ENCODE measurements at regions not wholly inside any gene's neighbourhood (a gene's known extent, or its start where the extent isn't known, plus 50 kb on each side); places are given as distances from the start of the nearest gene placed in this dataset.
"Not testable (repeated sequence)": the region's sequence is repeated elsewhere in the genome, so short reads cannot be mapped to it uniquely, and the experiment has no call there.

GRCh38 chr3:72657666-72658065 is 190.6 kb downstream of the SHQ1 start:
- intact Hi-C loops (cut with DNase I; ENCODE audit: low total_unique reads) = no loop called here
- Histone ChIP-seq H3K27me3 (peaks cover 0 to 23% of the 10 kb centered on the region in 2 donors), H3K4me1 (peaks cover 0 to 25% (median 22%) of the 10 kb centered on the region in 4 donors), H3K27ac (no peak overlapping the region), H3K9me3 (no peaks in the 10 kb centered on the region), H3K36me3 (no peaks in the 10 kb centered on the region), H3K4me3 (no peak overlapping the region)
- no peak for DNase-seq
- no peak for TF ChIP-seq CTCF (IDR thresholded peaks at IDR 0.05)

GRCh38 chr3:72655723-72656122 is 192.5 kb downstream of the SHQ1 start:
- Histone ChIP-seq H3K36me3 (no peaks in the 10 kb centered on the region), H3K27me3 (peaks cover 0 to 23% of the 10 kb centered on the region in 2 donors), H3K4me3 (no peak overlapping the region), H3K27ac (no peak overlapping the region), H3K4me1 (peaks cover 0 to 17% (median 15%) of the 10 kb centered on the region in 4 donors), H3K9me3 (no peaks in the 10 kb centered on the region)
- TF ChIP-seq CTCF (IDR thresholded peaks at IDR 0.05) = no peak
- intact Hi-C loops (cut with DNase I; ENCODE audit: low total_unique reads) = no loop called here
- DNase-seq = no peak

GRCh38 chr3:72655131-72655551 is 193.1 kb downstream of the SHQ1 start:
- H3K36me3 ChIP-seq = no peaks in the 10 kb centered on the region
- intact Hi-C loops (cut with DNase I; ENCODE audit: low total_unique reads) = no loop called here
- H3K27me3 ChIP-seq = peaks cover 0 to 23% of the 10 kb centered on the region in 2 donors
- no peak overlapping the region for H3K27ac ChIP-seq
- no peak overlapping the region for H3K4me3 ChIP-seq
- no peak for TF ChIP-seq CTCF (IDR thresholded peaks at IDR 0.05)
- DNase-seq = no peak
- peaks cover 0 to 11% (median 10%) of the 10 kb centered on the region in 4 donors for H3K4me1 ChIP-seq
- no peaks in the 10 kb centered on the region for H3K9me3 ChIP-seq

- no peak overlapping the region for H3K4me3 ChIP-seq
- peaks cover 0 to 23% of the 10 kb centered on the region in 2 donors for H3K27me3 ChIP-seq
- no peak for TF ChIP-seq CTCF (IDR thresholded peaks at IDR 0.05)
- H3K27ac ChIP-seq = no peak overlapping the region
- no peak for DNase-seq
- intact Hi-C loops (cut with DNase I; ENCODE audit: low total_unique reads) = no loop called here
- peaks cover 0 to 11% (median 8%) of the 10 kb centered on the region in 4 donors for H3K4me1 ChIP-seq
- H3K9me3 ChIP-seq = no peaks in the 10 kb centered on the region
- H3K36me3 ChIP-seq = no peaks in the 10 kb centered on the region
Observed at GRCh38 chr3:72652395-72652794, 195.8 kb downstream of the SHQ1 start.

GRCh38 chr3:72651498-72651897 is 196.7 kb downstream of the SHQ1 start:
- H3K36me3 ChIP-seq = no peaks in the 10 kb centered on the region
- H3K27ac ChIP-seq = no peak overlapping the region
- H3K4me3 ChIP-seq = no peak overlapping the region
- intact Hi-C loops (cut with DNase I; ENCODE audit: low total_unique reads) = no loop called here
- H3K27me3 ChIP-seq = peaks cover 0 to 21% of the 10 kb centered on the region in 2 donors
- H3K9me3 ChIP-seq = no peaks in the 10 kb centered on the region
- DNase-seq = no peak
- TF ChIP-seq CTCF (IDR thresholded peaks at IDR 0.05) = no peak
- peaks cover 0 to 11% (median 8%) of the 10 kb centered on the region in 4 donors for H3K4me1 ChIP-seq

GRCh38 chr3:72646263-72646662 is 202.0 kb downstream of the SHQ1 start:
- H3K4me3 ChIP-seq = no peak overlapping the region
- no peaks in the 10 kb centered on the region for H3K36me3 ChIP-seq
- no peak for TF ChIP-seq CTCF (IDR thresholded peaks at IDR 0.05)
- peaks cover 0 to 6% of the 10 kb centered on the region in 2 donors for H3K27me3 ChIP-seq
- H3K9me3 ChIP-seq = no peaks in the 10 kb centered on the region
- no peak for DNase-seq
- intact Hi-C loops (cut with DNase I; ENCODE audit: low total_unique reads) = no loop called here
- H3K4me1 ChIP-seq = no peaks in the 10 kb centered on the region
- no peak overlapping the region for H3K27ac ChIP-seq

- H3K36me3 ChIP-seq; H3K9me3 ChIP-seq; H3K4me3 ChIP-seq; intact Hi-C loops (cut with DNase I; ENCODE audit: low total_unique reads); H3K27ac ChIP-seq; H3K4me1 ChIP-seq; DNase-seq: not testable (repeated sequence)
- H3K27me3 ChIP-seq = peaks cover 0 to 14% of the 10 kb centered on the region in 2 donors
Observed at GRCh38 chr3:72643635-72644034, 204.6 kb downstream of the SHQ1 start.

All from tibial artery (tissue), 4 donors.